HUDEP-2 (cell line): ENCODE measurements at regions not wholly inside any gene's neighbourhood (a gene's known extent, or its start where the extent isn't known, plus 50 kb on each side); places are given as distances from the start of the nearest gene placed in this dataset.
A peak's percentile ranks its signal among the peaks of the same experiment; 100 is the strongest.

Source experiments
- DNase-seq, 76 experiments: peaks; one replicate each; lab custom pipeline; 2025; ENCODE audit not compliant: unreplicated experiment in 76 of 76; lab: John Stamatoyannopoulos, UW

- no peak for DNase-seq
Measured at GRCh38 chr5:149441986-149442385, 62.9 kb upstream of the IL17B start.

- no peak for DNase-seq
Measured at GRCh38 chr5:149441194-149441753, 62.2 kb upstream of the IL17B start.

GRCh38 chr5:149439899-149440542 is 60.9 kb upstream of the IL17B start:
- DNase-seq: no peak

GRCh38 chr5:149438711-149439132 is 59.6 kb upstream of the IL17B start:
- no peak for DNase-seq

- DNase-seq: no peak
Measured at GRCh38 chr5:149438281-149438680, 59.2 kb upstream of the IL17B start.

- DNase-seq: no peak
Measured at GRCh38 chr5:149437391-149438040, 58.4 kb upstream of the IL17B start.

GRCh38 chr5:149435660-149436059 is 56.6 kb upstream of the IL17B start:
- DNase-seq: no peak

GRCh38 chr5:149435015-149435376 is 55.9 kb upstream of the IL17B start:
- no peak for DNase-seq

- peak in 30 of 76 experiments; percentile 4 to 57 (median 20) for DNase-seq
Measured at GRCh38 chr5:149434162-149435014, 55.3 kb upstream of the IL17B start.

- no peak for DNase-seq
Measured at GRCh38 chr5:149433524-149434131, 54.5 kb upstream of the IL17B start.

GRCh38 chr5:149432911-149433401 is 53.9 kb upstream of the IL17B start:
- DNase-seq: no peak

GRCh38 chr5:149432376-149432775 is 53.3 kb upstream of the IL17B start:
- DNase-seq: no peak

- no peak for DNase-seq
Measured at GRCh38 chr5:149429839-149430721, 51.0 kb upstream of the IL17B start.
